Fibroblast of skin of right biceps (primary cell): ENCODE measurements at regions not wholly inside any gene's neighbourhood (a gene's known extent, or its start where the extent isn't known, plus 50 kb on each side); places are given as distances from the start of the nearest gene placed in this dataset.

Source experiments
- DNase-seq: peaks from one replicate; pipeline ENCODE4 v3.0.0-alpha.2; 2013

- DNase-seq = no peak
Observed at GRCh38 chr16:85258166-85258565, 145.9 kb upstream of the CIBAR2 start.

GRCh38 chr16:85258629-85259028 lies 146.4 kb upstream of the CIBAR2 start:
- DNase-seq = no peak

- no peak for DNase-seq
Observed at GRCh38 chr16:85259115-85259831, 147.0 kb upstream of the CIBAR2 start.

- DNase-seq = no peak
Observed at GRCh38 chr16:85259832-85260167, 147.5 kb upstream of the CIBAR2 start.

GRCh38 chr16:85261204-85261603 lies 148.9 kb upstream of the CIBAR2 start:
- no peak for DNase-seq

GRCh38 chr16:85261657-85262557 lies 149.6 kb upstream of the CIBAR2 start:
- DNase-seq = no peak

GRCh38 chr16:85262558-85263238 lies 150.4 kb upstream of the CIBAR2 start:
- no peak for DNase-seq

GRCh38 chr16:85263239-85263585 lies 150.9 kb upstream of the CIBAR2 start:
- DNase-seq = no peak

GRCh38 chr16:85264752-85265151 lies 152.5 kb upstream of the CIBAR2 start:
- DNase-seq = no peak

- no peak for DNase-seq
Observed at GRCh38 chr16:85265161-85265784, 153.0 kb upstream of the CIBAR2 start.

GRCh38 chr16:85265810-85266209 lies 153.5 kb upstream of the CIBAR2 start:
- no peak for DNase-seq

GRCh38 chr16:85266857-85267256 lies 154.6 kb upstream of the CIBAR2 start:
- no peak for DNase-seq

- DNase-seq = no peak
Observed at GRCh38 chr16:85267414-85267945, 155.2 kb upstream of the CIBAR2 start.

GRCh38 chr16:85269165-85269564 lies 156.9 kb upstream of the CIBAR2 start:
- DNase-seq = no peak

GRCh38 chr16:85270374-85270773 lies 158.1 kb upstream of the CIBAR2 start:
- DNase-seq = peak; percentile 43

- no peak for DNase-seq
Observed at GRCh38 chr16:85271198-85271597, 158.9 kb upstream of the CIBAR2 start.

- no peak for DNase-seq
Observed at GRCh38 chr16:85273293-85273692, 161.0 kb upstream of the CIBAR2 start.

GRCh38 chr16:85274501-85274900 lies 162.2 kb upstream of the CIBAR2 start:
- DNase-seq = no peak

- DNase-seq = no peak
Observed at GRCh38 chr16:85274924-85275323, 162.7 kb upstream of the CIBAR2 start.

GRCh38 chr16:85275533-85276249 lies 163.4 kb upstream of the CIBAR2 start:
- peak; percentile 57 for DNase-seq

- DNase-seq = no peak
Observed at GRCh38 chr16:85276258-85276657, 164.0 kb upstream of the CIBAR2 start.

GRCh38 chr16:85276721-85277120 lies 164.4 kb upstream of the CIBAR2 start:
- DNase-seq = no peak
